Stimulated activated CD8-positive, alpha-beta memory T cell treated with anti-CD3 and anti-CD28 coated beads, Interleukin-4, amount 100 ng/mL, for 4 hours (primary cell): ENCODE measurements at regions not wholly inside any gene's neighbourhood (a gene's known extent, or its start where the extent isn't known, plus 50 kb on each side); places are given as distances from the start of the nearest gene placed in this dataset.
"Not testable (repeated sequence)": the region's sequence is repeated elsewhere in the genome, so short reads cannot be mapped to it uniquely, and the experiment has no call there.

Source experiments
- DNase-seq, 2 donors: peaks; one replicate each; pipeline ENCODE4 v3.0.0-alpha.2; 2020; ENCODE audit warnings: low read depth in 2 of 2, low spot score in 1 of 2

DNA sequence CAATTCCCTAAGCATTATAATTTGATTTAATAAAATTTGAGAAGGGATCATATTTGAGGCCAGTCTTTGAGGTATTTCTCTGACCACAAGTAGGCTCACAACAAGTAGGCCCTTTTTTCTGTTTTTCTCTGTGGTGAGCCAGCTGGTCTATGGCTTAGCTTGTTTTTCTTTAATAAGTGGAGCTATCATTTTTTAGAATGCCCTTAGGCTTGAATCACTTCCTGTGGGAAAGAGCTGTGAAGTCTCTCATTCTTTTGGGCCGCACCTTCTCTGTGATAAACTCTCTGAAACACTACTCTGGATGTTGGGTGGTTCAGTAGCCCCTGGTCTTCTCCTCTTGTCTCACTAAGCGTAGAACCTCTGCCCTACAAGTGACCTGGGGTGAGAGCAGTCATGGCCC lies 235.9 kb downstream of the SUCLG1 start:
- no peak for DNase-seq

DNA sequence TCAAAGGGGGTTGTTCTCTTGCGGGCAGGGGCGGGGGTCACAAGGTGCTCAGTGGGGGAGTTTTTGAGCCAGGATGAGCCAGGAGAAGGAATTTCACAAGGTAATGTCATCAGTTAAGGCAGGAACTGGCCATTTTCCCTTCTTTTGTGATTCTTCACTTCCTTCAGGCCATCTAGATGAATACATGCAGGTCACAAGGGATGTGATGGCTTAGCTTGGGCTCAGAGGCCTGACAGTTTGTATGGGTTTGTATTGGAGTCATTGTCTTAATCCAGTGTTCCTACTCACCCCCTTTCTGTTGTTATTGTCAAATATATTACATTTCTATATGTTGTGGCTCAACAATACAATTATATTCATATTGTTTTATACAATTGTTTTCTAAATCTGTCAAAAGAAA lies 238.0 kb downstream of the SUCLG1 start:
- not testable (repeated sequence) for DNase-seq

DNA sequence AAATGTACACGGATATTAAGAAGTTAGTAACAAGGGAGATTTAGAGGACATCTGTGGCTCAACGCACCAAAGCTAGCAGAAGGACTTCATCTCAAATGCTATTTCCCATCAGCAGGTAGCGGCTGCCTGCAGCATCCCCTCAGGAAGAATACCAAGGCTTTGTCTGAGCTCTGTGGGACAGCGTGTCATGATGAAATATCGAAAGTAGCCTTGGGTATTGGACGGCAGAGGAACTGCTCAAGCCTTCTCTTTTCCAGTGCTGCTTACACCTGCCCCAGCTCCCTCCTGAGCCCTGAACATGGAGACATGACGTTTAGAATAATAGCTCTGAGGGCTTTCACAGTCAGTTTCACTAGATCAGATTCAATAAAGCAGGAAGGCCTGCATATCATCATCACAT lies 241.6 kb downstream of the SUCLG1 start:
- no peak for DNase-seq

DNA sequence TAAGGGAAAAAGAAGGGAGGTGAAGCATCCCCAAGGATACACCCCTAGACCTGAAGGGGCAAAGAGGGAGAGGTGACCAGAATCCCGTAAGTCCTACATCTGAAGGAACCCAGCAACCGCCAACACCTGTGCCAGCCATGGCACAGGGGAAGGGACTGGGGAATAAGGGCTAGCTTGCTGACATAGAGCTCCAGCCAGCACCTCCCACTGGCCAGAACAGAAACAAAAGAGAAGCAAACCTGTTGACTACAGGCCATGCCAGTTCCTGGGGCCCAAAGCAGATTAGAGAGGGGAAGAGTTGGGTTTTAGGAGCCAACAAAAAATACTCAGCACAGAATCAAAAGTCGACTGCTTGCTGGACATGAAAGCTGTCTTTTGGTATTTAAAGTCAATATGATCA lies 244.6 kb downstream of the SUCLG1 start:
- no peak for DNase-seq

DNA sequence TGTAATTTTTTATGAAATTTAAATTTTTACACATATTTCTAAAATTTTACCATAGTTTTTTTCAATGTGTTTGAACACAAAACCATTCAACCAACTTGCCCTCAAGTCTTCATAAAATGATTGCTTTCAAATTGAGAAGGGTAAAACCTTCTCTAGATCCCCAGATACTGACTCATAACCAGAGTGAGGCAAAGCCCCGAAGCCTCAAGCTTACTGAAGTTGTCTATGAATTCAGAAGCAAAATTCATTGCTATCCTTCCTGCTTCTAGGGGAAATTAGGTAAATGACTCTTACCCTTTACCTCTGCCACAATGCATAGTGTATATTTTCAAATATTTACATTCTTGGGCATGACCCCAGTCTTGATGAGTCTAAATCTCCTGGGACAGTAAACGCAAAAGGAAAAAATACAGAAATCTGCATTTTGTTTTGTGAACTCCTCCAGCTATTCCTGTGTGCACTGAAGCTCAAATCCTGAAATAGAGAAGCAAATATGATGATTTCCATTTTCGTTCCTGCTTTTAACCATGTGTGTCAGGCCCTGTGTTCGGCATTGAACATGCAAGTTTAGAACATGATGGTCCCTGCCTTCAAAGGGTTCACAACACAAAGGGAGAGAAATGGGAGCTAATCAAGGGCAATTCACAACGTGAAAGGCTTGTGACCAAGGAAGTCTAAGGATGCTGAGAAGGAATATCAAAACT lies 246.3 kb downstream of the SUCLG1 start:
- no peak for DNase-seq

DNA sequence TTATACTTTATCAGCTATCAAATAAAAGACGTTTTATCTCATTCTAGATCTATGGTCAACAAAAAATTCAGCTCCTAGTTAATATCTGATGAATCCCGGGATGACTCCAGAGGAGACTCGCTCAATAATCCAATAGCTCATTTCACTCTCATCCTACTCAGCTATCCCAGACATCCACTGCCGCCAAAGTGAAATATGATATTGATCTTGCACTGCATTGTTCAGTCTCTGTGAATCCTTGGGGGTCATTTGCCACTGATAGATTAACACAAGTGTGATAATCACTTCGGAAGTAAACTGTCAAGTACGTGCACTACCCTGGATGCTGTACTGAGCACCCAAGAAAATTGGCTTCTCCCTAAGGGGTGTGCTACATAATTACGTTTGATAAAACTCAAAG lies 249.1 kb downstream of the SUCLG1 start:
- DNase-seq, result no peak

DNA sequence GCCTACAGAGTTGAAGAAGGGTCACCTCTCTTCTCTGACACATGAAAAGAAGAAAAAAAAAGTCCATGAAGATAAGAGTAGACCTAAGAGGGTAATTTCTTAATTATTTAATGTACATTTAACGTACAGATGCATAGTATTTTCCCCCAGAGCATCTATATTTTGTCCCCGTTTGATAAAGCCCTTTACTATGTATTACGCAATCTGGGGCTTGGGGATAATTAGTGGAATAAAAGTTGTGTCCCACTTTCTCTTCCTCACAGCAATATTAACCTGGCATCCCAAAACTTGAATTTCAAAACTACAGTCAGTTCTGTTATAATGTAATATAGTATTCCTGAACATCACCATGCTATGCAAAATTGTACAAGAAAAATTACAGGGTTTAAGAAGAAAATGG lies 254.1 kb downstream of the SUCLG1 start:
- DNase-seq, result no peak

DNA sequence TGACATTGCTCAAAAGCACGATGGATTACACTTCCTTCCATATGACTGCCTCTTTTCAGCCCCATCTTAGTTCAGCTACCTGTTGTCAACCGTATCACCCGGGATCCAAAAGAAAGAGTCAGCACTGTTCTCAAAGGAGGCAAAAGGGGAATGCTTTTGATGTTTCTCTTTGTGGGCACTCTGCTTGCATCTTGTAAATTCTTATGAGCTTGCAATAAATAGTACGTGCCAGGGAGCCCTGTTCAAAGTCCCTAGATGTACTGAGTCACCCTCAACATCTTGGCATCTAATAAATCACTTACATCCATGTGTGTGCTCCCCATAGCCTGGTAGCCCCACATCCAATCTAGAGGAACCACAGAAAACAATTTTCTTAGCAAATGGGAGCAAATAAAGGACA lies 256.9 kb downstream of the SUCLG1 start:
- no peak for DNase-seq

DNA sequence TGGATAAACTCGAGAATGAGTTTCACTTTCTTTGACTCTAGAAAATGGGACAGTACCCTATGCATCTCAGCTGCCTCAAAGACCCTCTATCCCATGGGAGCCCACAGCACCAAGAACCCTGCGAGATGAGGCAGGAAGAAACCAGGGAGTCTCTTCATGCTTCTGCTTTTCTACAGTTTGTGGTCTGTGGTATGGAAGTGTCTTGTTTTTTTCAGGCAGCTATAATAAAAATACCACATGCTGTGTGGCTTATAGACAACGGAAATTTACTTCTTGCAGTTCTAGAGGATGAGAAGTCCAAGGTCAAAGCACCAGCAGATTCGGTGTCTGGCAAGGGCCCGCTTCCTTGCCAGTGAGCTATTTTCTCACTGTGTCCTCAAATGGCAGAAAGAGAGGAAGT lies 257.9 kb downstream of the SUCLG1 start:
- no peak for DNase-seq

DNA sequence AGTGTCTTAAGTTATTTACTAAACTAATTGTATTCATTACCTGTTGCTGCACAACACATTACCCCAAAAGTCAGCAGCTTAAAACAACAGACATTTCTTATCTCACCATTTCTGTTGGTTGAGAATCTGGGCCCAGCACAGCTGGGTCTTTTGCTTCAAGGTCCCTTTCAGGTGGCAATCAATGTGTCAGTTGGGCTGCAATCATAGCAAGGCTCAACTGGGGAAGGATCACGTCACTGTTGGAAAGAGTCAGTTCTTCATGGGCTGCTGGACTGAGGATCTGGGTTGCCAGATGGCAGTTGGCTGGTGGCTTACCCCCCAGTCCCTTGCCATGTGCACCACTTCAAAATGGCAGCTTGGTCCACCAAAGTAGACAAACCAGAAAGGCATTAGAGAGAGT lies 261.2 kb downstream of the SUCLG1 start:
- DNase-seq, result no peak

DNA sequence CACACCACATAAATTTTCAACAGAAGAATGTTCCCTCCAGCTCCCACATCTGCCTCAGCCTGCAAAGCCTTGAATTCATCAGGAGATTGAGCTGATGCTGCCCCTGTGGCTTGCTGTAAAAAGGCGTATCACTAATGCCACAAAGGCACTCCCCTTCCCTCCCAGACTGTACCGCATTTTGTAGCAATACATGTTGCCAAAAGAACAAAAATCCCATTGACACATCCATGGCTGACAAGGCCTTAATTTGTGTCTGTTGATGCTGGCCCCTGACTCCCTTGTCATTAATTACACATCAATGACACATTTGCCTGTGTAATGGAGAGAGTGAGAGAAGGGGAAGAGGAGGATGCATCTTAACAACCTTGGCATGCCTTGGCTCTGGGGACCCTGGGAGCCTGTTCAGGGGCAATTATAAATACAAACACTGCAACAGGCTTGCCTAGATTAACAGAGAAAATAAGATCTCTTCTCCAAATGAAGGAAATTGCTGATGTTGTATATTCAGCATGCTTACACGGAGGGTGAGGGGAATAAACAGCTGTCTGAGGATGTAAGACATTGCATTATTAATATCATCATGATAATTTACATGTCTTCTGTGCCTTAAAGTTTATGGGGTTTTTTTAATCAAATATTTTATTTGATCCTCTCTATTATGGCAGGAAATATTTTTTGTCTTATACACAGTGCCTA lies 264.0 kb downstream of the SUCLG1 start:
- no peak for DNase-seq

DNA sequence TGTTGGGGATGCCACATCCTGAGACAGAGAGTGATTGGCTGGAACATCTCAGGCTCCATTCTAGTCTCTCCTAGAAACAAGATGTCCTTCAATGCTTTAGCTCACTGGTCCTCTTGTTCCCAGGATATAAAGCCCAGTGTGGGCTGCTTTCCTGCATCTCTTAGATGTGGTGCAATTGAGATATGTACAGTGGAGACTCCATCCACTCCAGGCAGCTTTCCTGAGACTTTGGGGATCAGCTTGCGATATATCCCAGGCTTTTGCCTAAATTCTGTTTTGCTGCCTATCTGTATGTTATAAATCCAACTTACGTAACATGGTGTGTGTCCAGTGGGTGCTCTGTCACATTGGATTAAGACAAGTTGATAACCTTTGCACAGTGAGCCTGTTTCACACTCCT lies 264.9 kb downstream of the SUCLG1 start:
- no peak for DNase-seq

DNA sequence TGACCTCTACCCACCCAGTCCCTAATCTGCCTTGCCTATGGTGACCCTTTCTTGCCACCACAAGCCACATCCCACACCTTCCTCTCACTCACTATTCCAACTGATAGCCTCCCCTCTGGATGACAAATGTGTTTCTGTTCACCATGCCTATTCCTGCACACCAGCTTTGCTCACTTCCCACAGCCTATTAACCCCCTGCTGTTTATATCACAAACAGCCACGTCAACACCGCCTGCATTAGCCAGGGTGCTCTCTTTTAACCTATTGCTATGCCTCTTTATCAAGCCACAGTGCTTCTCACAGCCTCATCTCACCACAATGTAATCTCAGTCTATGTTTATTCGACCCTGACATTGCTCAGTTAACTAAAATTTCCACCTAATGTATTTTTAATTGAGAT lies 271.8 kb downstream of the SUCLG1 start:
- DNase-seq, result no peak

DNA sequence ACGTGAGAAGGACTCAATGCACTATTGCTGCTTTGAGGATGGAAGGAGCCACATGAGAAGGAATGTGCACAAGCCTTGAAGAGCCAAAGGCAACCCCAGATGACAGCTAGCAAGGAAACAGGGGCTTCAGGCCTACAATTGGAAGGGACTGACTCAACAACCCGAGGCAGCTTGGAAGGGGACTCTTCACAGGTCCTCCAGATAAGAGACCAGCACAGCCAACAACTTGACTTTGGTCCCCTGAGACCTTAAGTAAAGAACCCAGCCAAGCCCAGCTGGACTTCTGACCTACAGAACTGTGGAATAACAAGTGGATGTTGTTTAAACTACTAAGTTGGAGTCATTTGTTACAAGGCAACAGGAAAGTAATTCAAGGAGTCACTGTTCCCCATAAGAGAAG lies 277.2 kb downstream of the SUCLG1 start:
- no peak for DNase-seq

DNA sequence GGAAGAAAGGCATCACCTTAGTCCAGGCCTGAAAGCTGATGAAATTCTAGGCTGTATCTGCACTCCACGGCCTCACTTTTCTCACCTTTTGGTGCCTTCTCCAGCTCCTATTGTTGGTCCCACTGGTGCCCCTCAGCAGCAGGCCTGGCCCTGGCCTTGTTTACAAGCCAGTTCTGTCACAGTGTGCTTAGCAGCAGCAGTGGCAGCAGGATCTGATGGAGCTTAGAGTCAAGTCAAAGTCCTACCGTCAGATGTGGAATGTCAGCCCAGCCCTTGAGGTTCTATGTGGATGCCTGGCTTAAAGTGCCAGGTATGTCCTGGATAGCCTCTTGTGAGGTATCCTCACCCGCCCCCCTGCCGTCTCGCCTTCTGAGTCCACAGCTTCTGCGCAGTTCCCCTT lies 281.3 kb downstream of the SUCLG1 start:
- no peak for DNase-seq

DNA sequence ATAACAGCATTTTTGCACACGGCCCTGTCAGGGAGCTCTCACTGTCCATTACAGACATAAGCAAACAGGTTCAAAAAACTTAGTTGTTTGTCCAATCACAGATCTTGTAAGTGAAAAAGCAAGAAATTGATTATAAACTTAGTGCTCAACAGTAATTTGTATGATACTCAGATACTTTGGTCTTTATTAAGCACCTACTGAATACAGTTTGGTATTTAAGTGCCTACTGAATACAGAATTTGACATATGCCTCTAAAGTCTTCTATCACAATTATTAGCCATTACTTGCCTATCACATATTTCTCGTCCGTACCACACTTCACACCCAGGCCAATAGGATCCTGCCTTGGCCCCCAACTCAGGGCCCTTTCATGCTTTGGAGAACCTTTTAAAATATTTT lies 283.1 kb downstream of the SUCLG1 start:
- no peak for DNase-seq

DNA sequence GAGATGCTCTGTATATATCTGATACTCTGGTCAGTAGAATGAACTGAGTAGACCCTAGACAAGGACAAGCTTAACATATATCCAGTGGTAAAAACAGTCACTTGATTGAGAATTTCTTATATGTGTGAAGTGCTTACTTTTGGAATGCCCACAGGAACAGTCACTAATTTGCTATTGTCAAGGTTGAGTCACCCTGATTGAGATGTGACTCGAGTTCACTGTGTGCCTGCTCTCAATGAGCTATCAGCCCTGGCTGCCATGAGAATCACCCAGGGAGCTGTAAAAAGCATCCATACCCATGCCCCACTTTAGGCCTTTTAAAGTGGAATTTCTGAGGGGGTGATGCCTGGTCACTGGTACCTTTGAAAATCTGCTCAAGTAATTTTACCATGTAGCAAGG lies 283.7 kb downstream of the SUCLG1 start:
- DNase-seq, result no peak

DNA sequence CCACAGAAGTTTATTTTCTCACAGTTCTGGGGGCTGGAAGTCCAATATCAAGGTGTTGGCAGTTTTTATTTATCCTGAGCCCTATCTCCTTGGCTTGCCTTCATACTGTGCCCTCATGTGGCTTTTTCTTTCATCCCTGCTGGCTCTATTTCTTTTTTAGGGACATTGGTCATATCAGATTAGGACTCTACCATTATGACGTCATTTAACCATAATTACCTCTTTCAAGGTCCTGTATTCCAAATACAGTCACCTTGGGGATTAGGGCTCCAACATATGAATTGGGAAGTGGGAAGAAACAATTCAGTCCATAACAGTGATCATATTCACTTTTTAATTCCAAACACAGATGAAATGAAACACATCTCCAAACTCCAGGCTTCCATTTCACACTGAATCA lies 286.0 kb downstream of the SUCLG1 start:
- no peak for DNase-seq

DNA sequence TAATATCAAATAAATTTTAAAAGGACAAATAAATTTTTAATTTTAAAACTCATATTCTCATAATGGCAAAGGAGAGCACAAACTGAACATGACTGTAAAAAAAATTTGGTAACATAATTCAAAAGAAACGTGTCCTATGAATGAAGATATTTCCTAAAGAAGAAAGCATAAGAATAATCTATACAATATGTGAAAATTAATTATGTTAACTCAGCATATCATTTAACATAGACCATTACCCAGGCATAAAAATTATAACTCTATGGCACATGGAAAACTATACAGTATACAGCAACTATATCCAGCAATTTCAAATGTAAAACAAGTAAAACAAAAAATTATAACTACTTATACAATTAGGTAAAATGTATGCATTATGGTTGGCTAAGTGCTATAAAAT lies 288.1 kb downstream of the SUCLG1 start:
- DNase-seq, result no peak

DNA sequence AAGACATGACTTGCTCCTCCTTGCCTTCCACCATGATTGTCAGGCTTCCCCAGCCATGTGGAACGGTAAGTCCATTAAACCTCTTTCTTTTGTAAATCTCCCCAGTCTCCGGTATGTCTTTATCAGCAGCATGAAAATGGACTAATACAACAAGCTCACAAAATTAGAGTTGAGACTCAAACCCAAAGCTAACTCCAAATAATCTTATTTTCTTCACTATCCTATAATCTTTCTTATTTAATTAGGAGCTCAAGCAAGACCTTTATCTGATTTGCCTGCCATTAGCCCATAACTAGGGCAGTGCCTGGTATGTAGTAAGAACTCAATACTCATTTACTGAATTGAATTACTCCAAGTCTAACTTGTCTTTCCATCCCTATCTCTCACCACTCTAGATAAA lies 289.2 kb downstream of the SUCLG1 start:
- DNase-seq, result no peak

DNA sequence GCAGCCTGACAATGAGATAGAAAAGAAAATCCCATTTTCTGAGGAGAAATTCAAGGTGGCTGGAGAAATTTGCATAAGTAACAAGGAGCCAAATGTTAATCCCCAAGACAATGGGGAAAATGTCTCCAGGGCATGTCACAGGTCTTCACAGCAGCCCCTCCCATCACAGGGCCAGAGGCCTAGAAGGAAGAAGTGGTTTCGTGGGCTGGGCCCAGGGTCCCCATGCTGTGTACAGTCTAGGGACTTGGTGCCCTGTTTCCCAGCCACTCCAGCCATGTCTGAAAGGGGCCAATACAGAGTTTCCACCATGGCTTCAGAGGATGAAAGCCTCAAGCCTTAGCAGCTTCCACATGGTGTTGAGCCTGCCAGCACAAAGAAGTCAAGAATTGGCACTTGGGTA lies 290.5 kb downstream of the SUCLG1 start:
- not testable (repeated sequence) for DNase-seq

DNA sequence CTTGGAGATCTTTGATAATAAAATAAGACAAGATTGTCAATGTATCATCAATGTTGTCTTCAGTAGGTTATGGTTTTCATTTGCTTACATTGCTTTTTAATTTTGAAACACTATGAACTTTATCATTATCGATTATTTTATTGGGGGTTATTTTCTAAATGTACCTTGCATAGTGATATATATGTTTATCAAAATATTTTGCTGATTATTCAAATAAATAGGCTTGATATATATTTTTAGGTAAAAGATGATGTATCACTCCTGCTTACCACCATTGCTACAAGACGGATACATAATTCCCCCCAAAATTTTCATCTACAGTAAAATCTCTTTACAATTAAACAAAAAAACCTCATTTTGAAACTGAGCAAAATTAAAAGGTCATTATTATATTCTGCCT lies 293.8 kb downstream of the SUCLG1 start:
- no peak for DNase-seq

DNA sequence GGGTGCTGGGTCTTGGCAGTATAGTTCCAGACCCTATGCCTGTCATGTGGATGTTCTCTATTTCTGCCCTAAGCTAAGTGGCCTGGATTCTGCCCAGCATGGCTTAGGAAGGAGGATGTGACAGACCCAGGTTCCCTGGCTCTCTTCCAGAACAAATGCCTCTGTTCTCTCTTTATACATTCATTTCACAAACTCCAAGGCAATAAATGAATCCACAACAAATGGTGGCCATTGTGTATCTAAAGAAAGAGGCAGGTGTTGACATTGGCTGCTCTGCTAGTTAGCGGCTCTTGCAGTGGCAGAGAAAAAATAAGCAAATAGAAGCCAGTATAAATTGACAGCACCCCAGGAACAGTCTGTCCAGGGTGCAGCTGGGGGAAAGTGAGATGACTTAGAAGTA lies 298.6 kb downstream of the SUCLG1 start:
- DNase-seq, result no peak
